GM23338 (cell line): ENCODE measurements at regions not wholly inside any gene's neighbourhood (a gene's known extent, or its start where the extent isn't known, plus 50 kb on each side); places are given as distances from the start of the nearest gene placed in this dataset.

Experiments used
- ATAC-seq: fragments of 200-7000 bp; cut with Tn5 transposase; 3 replicates; pipeline ENCODE4 v1.9.1; 2020
- DNase-seq: peaks from one replicate; pipeline ENCODE4 v3.0.0-alpha.2; 2015; ENCODE audit warnings: low spot score
- H2AFZ ChIP-seq: fragments of 200-600 bp; sonication (generic); 2 replicates; pipeline ENCODE4 v1.8.0; 2016; ENCODE audit warnings: antibody characterized with exemption, mild to moderate bottlenecking, moderate library complexity
- H3F3A ChIP-seq: fragments of 200-600 bp; sonication (generic); replicated peaks from 2 replicates; pipeline ENCODE4 v1.8.0; 2017; ENCODE audit warnings: antibody characterized with exemption, mixed run types, low read depth
- H3K27ac ChIP-seq: fragments of 200-600 bp; sonication (generic); 2 replicates; pipeline ENCODE4 v1.6.1; 2016; ENCODE audit warnings: low read depth
- H3K27me3 ChIP-seq: fragments of 200-600 bp; sonication (generic); 2 replicates; pipeline ENCODE4 v1.8.0; 2016; ENCODE audit warnings: mild to moderate bottlenecking, mixed run types, moderate library complexity; ENCODE audit not compliant: insufficient read depth
- H3K36me3 ChIP-seq: fragments of 200-600 bp; sonication (generic); 2 replicates; pipeline ENCODE4 v1.8.0; 2016; ENCODE audit warnings: mild to moderate bottlenecking; ENCODE audit not compliant: insufficient read depth
- H3K4me1 ChIP-seq: fragments of 200-600 bp; sonication (generic); 2 replicates; pipeline ENCODE4 v1.8.0; 2016; ENCODE audit warnings: mild to moderate bottlenecking, moderate library complexity; ENCODE audit not compliant: insufficient read depth
- H3K4me2 ChIP-seq: fragments of 200-600 bp; sonication (generic); 2 replicates; pipeline ENCODE4 v1.7.1; 2017; ENCODE audit warnings: mixed run types
- H3K4me3 ChIP-seq: fragments of 200-600 bp; sonication (generic); 2 replicates; pipeline ENCODE4 v1.6.1; 2016; ENCODE audit warnings: mixed run types
- H3K79me2 ChIP-seq: fragments of 200-600 bp; sonication (generic); replicated peaks from 2 replicates; pipeline ENCODE4 v1.8.0; 2017; ENCODE audit warnings: mild to moderate bottlenecking; ENCODE audit not compliant: insufficient read depth
- H3K9me2 ChIP-seq: fragments of 200-600 bp; sonication (generic); 2 replicates; pipeline ENCODE4 v1.8.0; 2017; ENCODE audit not compliant: insufficient read depth
- H4K20me1 ChIP-seq: fragments of 200-600 bp; sonication (generic); replicated peaks from 2 replicates; pipeline ENCODE4 v1.8.0; 2017; ENCODE audit warnings: mild to moderate bottlenecking; ENCODE audit not compliant: insufficient read depth
- H3K27ac Mint-ChIP-seq: 2 replicates; pipeline ENCODE4 v1.8.0; 2020; ENCODE audit warnings: inconsistent platforms, mild to moderate bottlenecking, moderate library complexity, mixed read lengths
- H3K27me3 Mint-ChIP-seq: 3 replicates; pipeline ENCODE4 v1.8.0; 2022; ENCODE audit warnings: low read depth, mild to moderate bottlenecking, moderate library complexity, mixed read lengths, inconsistent platforms; ENCODE audit not compliant: insufficient read depth, poor library complexity
- H3K36me3 Mint-ChIP-seq: 3 replicates; pipeline ENCODE4 v1.8.0; 2021; ENCODE audit warnings: low read depth, mild to moderate bottlenecking, inconsistent platforms, moderate library complexity, mixed read lengths
- H3K4me1 Mint-ChIP-seq: 3 replicates; pipeline ENCODE4 v1.8.0; 2020; ENCODE audit warnings: mild to moderate bottlenecking, inconsistent platforms, mixed read lengths
- H3K4me3 Mint-ChIP-seq: 3 replicates; pipeline ENCODE4 v1.8.0; 2021; ENCODE audit warnings: moderate library complexity, mild to moderate bottlenecking, inconsistent platforms, mixed read lengths
- H3K9me3 Mint-ChIP-seq: 3 replicates; pipeline ENCODE4 v1.8.0; 2020; ENCODE audit warnings: moderate library complexity, mild to moderate bottlenecking, inconsistent platforms, mixed read lengths
- EZH2 ChIP-seq: fragments of 200-600 bp; sonication (generic); IDR thresholded peaks from one replicate; pipeline ENCODE4 v1.8.0; 2017; ENCODE audit warnings: antibody characterized with exemption, mild to moderate bottlenecking, low read depth; ENCODE audit not compliant: unreplicated experiment
- NANOG ChIP-seq: IDR thresholded peaks from 2 replicates; pipeline ENCODE4 v1.6.1; 2016; ENCODE audit warnings: antibody characterized with exemption, borderline replicate concordance
- POLR2AphosphoS5 ChIP-seq: IDR thresholded peaks from 2 replicates; pipeline ENCODE4 v1.6.1; 2016; ENCODE audit warnings: antibody characterized with exemption, low read depth
- STAT1 ChIP-seq: IDR thresholded peaks from one replicate; pipeline ENCODE4 v1.6.1; 2016; ENCODE audit warnings: antibody characterized with exemption; ENCODE audit not compliant: unreplicated experiment
- ZNF114 ChIP-seq: fragments of 250-450 bp; sonication (Bioruptor Pico); IDR thresholded peaks from 2 replicates; pipeline ENCODE4 v1.5.0; 2020; ENCODE audit warnings: mild to moderate bottlenecking, moderate library complexity
- ZNF331 ChIP-seq: fragments of 250-450 bp; sonication (Bioruptor Pico); IDR thresholded peaks from 2 replicates; pipeline ENCODE4 v1.5.0; 2020; ENCODE audit warnings: low read depth, mild to moderate bottlenecking, moderate library complexity
- TF ChIP-seq, protein P1 (sequence below): fragments of 250-450 bp; sonication (Bioruptor Pico); IDR thresholded peaks from 2 replicates; pipeline ENCODE4 v1.5.0; 2020; ENCODE audit warnings: mild to moderate bottlenecking, moderate library complexity
- TF ChIP-seq, protein P2 (sequence below): IDR thresholded peaks from one replicate; pipeline ENCODE4 v1.6.1; 2018; ENCODE audit warnings: antibody characterized with exemption; ENCODE audit not compliant: unreplicated experiment
- TF ChIP-seq, protein P3 (sequence below), 2 experiments: fragments of 200-600 bp in 1 of 2; sonication (generic) in 1 of 2; conservative IDR thresholded peaks; 2 replicates each; pipeline versions ENCODE4 v1.5.1 to v1.6.1; 2016 to 2017; ENCODE audit warnings: antibody characterized with exemption in 2 of 2, low read depth in 2 of 2, mild to moderate bottlenecking in 2 of 2, moderate library complexity in 1 of 2

DNA sequence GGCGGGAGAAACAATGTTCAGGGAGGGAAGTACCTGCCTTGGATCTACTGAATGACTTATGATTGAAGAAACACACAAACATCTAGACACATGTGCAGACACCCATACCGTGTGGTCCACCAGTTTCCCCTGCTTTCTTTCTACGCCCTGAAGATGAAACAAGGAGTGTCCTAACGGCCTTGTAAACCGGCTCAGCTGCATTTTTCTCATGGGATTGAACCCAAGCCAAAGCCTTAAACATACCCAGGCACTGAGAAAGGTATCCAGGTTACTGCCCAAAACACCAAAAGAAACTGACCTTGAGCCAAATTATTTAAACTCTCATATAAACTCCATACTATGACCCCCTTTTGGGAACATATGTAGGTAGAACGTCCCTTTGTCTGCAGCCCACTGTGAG lies 630.0 kb upstream of the RGS18 start (continued):
- TF ChIP-seq, protein P1, sequence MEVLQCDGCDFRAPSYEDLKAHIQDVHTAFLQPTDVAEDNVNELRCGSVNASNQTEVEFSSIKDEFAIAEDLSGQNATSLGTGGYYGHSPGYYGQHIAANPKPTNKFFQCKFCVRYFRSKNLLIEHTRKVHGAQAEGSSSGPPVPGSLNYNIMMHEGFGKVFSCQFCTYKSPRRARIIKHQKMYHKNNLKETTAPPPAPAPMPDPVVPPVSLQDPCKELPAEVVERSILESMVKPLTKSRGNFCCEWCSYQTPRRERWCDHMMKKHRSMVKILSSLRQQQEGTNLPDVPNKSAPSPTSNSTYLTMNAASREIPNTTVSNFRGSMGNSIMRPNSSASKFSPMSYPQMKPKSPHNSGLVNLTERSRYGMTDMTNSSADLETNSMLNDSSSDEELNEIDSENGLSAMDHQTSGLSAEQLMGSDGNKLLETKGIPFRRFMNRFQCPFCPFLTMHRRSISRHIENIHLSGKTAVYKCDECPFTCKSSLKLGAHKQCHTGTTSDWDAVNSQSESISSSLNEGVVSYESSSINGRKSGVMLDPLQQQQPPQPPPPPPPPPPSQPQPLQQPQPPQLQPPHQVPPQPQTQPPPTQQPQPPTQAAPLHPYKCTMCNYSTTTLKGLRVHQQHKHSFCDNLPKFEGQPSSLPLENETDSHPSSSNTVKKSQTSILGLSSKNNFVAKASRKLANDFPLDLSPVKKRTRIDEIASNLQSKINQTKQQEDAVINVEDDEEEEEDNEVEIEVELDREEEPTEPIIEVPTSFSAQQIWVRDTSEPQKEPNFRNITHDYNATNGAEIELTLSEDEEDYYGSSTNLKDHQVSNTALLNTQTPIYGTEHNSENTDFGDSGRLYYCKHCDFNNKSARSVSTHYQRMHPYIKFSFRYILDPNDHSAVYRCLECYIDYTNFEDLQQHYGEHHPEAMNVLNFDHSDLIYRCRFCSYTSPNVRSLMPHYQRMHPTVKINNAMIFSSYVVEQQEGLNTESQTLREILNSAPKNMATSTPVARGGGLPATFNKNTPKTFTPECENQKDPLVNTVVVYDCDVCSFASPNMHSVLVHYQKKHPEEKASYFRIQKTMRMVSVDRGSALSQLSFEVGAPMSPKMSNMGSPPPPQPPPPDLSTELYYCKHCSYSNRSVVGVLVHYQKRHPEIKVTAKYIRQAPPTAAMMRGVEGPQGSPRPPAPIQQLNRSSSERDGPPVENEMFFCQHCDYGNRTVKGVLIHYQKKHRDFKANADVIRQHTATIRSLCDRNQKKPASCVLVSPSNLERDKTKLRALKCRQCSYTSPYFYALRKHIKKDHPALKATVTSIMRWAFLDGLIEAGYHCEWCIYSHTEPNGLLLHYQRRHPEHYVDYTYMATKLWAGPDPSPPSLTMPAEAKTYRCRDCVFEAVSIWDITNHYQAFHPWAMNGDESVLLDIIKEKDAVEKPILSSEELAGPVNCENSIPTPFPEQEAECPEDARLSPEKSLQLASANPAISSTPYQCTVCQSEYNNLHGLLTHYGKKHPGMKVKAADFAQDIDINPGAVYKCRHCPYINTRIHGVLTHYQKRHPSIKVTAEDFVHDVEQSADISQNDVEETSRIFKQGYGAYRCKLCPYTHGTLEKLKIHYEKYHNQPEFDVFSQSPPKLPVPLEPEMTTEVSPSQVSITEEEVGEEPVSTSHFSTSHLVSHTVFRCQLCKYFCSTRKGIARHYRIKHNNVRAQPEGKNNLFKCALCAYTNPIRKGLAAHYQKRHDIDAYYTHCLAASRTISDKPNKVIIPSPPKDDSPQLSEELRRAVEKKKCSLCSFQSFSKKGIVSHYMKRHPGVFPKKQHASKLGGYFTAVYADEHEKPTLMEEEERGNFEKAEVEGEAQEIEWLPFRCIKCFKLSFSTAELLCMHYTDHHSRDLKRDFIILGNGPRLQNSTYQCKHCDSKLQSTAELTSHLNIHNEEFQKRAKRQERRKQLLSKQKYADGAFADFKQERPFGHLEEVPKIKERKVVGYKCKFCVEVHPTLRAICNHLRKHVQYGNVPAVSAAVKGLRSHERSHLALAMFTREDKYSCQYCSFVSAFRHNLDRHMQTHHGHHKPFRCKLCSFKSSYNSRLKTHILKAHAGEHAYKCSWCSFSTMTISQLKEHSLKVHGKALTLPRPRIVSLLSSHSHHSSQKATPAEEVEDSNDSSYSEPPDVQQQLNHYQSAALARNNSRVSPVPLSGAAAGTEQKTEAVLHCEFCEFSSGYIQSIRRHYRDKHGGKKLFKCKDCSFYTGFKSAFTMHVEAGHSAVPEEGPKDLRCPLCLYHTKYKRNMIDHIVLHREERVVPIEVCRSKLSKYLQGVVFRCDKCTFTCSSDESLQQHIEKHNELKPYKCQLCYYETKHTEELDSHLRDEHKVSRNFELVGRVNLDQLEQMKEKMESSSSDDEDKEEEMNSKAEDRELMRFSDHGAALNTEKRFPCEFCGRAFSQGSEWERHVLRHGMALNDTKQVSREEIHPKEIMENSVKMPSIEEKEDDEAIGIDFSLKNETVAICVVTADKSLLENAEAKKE: no peak
- no peak for TF ChIP-seq NANOG
- TF ChIP-seq ZNF331 (CRISPR knock-in tag): no peak
- no peak for TF ChIP-seq ZNF114 (CRISPR knock-in tag)

DNA sequence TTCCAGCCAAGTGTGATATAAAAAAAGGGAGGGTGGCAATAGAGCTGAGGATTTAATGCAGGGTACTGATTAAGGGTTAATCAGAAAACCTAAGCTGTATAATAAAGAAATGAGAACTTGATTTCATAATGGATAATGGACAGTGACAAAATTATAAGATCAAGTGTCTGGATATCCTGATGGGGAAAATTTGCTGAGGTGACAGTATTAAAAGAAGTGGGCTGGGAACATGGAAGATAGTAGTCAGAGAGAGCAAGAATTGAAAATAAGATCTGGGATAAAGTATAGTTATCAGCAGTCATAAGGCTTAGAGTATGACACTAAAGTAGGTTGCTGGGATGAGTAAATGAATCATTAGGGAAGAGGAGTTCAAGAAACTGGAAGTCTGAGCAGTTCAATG lies 627.3 kb upstream of the RGS18 start:
- ATAC-seq (no peak), DNase-seq (no peak)
- Mint-ChIP-seq H3K9me3 (no peaks in the 10 kb centered on the region), H3K27ac (no peak overlapping the region), H3K4me1 (peaks cover 14% of the 10 kb centered on the region), H3K27me3 (no peaks in the 10 kb centered on the region), H3K36me3 (no peaks in the 10 kb centered on the region), H3K4me3 (no peak overlapping the region)
- Histone ChIP-seq H3K27me3 (no peaks in the 10 kb centered on the region), H3K36me3 (no peaks in the 10 kb centered on the region), H3F3A (no peaks in the 10 kb centered on the region), H3K4me3 (no peak overlapping the region), H3K4me2 (no peak overlapping the region), H3K4me1 (peaks cover 14% of the 10 kb centered on the region), H2AFZ (no peak overlapping the region), H3K27ac (no peak overlapping the region), H3K9me2 (no peaks in the 10 kb centered on the region), H3K79me2 (no peaks in the 10 kb centered on the region), H4K20me1 (no peaks in the 10 kb centered on the region)
- TF ChIP-seq POLR2AphosphoS5 (no peak), STAT1 (no peak), EZH2 (no peak)
- TF ChIP-seq, protein P2, sequence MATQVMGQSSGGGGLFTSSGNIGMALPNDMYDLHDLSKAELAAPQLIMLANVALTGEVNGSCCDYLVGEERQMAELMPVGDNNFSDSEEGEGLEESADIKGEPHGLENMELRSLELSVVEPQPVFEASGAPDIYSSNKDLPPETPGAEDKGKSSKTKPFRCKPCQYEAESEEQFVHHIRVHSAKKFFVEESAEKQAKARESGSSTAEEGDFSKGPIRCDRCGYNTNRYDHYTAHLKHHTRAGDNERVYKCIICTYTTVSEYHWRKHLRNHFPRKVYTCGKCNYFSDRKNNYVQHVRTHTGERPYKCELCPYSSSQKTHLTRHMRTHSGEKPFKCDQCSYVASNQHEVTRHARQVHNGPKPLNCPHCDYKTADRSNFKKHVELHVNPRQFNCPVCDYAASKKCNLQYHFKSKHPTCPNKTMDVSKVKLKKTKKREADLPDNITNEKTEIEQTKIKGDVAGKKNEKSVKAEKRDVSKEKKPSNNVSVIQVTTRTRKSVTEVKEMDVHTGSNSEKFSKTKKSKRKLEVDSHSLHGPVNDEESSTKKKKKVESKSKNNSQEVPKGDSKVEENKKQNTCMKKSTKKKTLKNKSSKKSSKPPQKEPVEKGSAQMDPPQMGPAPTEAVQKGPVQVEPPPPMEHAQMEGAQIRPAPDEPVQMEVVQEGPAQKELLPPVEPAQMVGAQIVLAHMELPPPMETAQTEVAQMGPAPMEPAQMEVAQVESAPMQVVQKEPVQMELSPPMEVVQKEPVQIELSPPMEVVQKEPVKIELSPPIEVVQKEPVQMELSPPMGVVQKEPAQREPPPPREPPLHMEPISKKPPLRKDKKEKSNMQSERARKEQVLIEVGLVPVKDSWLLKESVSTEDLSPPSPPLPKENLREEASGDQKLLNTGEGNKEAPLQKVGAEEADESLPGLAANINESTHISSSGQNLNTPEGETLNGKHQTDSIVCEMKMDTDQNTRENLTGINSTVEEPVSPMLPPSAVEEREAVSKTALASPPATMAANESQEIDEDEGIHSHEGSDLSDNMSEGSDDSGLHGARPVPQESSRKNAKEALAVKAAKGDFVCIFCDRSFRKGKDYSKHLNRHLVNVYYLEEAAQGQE: no peak
- TF ChIP-seq, protein P3, sequence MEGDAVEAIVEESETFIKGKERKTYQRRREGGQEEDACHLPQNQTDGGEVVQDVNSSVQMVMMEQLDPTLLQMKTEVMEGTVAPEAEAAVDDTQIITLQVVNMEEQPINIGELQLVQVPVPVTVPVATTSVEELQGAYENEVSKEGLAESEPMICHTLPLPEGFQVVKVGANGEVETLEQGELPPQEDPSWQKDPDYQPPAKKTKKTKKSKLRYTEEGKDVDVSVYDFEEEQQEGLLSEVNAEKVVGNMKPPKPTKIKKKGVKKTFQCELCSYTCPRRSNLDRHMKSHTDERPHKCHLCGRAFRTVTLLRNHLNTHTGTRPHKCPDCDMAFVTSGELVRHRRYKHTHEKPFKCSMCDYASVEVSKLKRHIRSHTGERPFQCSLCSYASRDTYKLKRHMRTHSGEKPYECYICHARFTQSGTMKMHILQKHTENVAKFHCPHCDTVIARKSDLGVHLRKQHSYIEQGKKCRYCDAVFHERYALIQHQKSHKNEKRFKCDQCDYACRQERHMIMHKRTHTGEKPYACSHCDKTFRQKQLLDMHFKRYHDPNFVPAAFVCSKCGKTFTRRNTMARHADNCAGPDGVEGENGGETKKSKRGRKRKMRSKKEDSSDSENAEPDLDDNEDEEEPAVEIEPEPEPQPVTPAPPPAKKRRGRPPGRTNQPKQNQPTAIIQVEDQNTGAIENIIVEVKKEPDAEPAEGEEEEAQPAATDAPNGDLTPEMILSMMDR (conservative IDR thresholded peaks at IDR 0.05; ENCODE audit: low read depth in 2 of 2): no peak
